ENCODE measurements at regions not wholly inside any gene's neighbourhood (a gene's known extent, or its start where the extent isn't known, plus 50 kb on each side); places are given as distances from the start of the nearest gene placed in this dataset.

DNA sequence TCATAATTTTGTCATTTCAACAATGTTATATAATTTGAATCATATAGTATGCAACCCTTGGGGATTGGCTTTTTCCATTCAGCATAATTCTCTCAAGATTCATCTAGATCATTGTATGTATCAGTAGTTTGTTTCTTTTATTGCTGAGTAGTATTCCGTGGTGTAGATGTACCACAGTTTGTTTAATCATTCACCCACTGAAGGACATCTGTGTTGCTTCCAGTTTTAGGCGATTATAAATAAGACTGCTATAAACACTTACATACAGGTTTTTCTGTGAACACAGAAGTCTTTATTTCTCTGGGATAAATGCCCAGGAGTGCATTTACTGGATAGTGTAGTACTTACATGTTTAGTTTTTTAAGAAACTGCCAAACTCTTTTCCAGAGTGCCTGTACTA is 374.1 kb downstream of the DEPDC1B start:
- Histone ChIP-seq H3K27ac (no peak overlapping the region), H3K27me3 (replicated peaks; ENCODE audit: insufficient read depth) (peaks cover 15% of the 10 kb centered on the region), H2AFZ (no peak overlapping the region), H3K36me3 (ENCODE audit: low read depth) (no peaks in the 10 kb centered on the region), H3K9ac (no peak overlapping the region), H3K79me2 (ENCODE audit: insufficient read depth) (no peaks in the 10 kb centered on the region), H4K20me1 (ENCODE audit: insufficient read depth) (no peaks in the 10 kb centered on the region), H3K4me1 (ENCODE audit: insufficient read depth) (no peaks in the 10 kb centered on the region), H3K4me2 (ENCODE audit: unreplicated experiment) (no peak overlapping the region), H3K9me3 (ENCODE audit: low read depth) (no peaks in the 10 kb centered on the region), H3F3A (ENCODE audit: insufficient read depth) (no peaks in the 10 kb centered on the region), H3K4me3 (no peak overlapping the region), H3K9me2 (ENCODE audit: insufficient read depth) (no peaks in the 10 kb centered on the region)
- WGBS, 2 experiments (ENCODE audit: low coverage in 1 of 2, low lambda C conversion rate in 2 of 2, missing lambda C conversion rate in 2 of 2), result 46 to 56% methylated on average over 2 of the region's 2 CpGs
- TF ChIP-seq EZH2 (IDR thresholded peaks at IDR 0.05; ENCODE audit: insufficient read depth, poor library complexity, severe bottlenecking) (no peak), EZH2phosphoT487 (IDR thresholded peaks at IDR 0.05; ENCODE audit: insufficient read depth, low read depth) (no peak)
- DNase-seq, result no peak
- in situ Hi-C loops (cut with MboI), result no loop called here

DNA sequence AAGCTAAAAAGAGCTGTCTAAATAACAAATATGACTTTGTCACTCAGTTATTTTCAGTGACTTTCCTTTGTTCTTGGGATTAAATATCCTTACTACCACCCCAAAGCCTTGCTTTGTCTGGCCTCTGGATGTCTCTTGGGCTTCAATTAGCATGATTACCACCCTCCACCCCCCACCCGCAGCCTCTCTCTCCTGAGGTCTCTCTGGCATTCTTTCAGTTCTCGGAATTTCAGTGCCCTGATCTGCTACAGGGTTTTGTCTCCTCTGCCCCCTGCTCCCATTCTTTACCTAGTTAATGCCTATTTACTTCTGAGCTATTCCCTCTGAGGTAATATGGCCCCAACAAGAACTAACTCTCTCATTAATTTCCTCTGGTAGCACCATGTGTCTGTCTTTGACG is 376.4 kb downstream of the DEPDC1B start:
- Histone ChIP-seq H3K4me1 (ENCODE audit: insufficient read depth) (no peaks in the 10 kb centered on the region), H2AFZ (no peak overlapping the region), H3K9me2 (ENCODE audit: insufficient read depth) (no peaks in the 10 kb centered on the region), H4K20me1 (ENCODE audit: insufficient read depth) (no peaks in the 10 kb centered on the region), H3K79me2 (ENCODE audit: insufficient read depth) (no peaks in the 10 kb centered on the region), H3K4me2 (ENCODE audit: unreplicated experiment) (no peak overlapping the region), H3K4me3 (no peak overlapping the region), H3K27ac (no peak overlapping the region), H3K36me3 (ENCODE audit: low read depth) (no peaks in the 10 kb centered on the region), H3K27me3 (replicated peaks; ENCODE audit: insufficient read depth) (peaks cover 15% of the 10 kb centered on the region), H3K9me3 (ENCODE audit: low read depth) (no peaks in the 10 kb centered on the region), H3K9ac (no peak overlapping the region), H3F3A (ENCODE audit: insufficient read depth) (no peaks in the 10 kb centered on the region)
- in situ Hi-C loops (cut with MboI), result no loop called here
- TF ChIP-seq EZH2 (IDR thresholded peaks at IDR 0.05; ENCODE audit: insufficient read depth, poor library complexity, severe bottlenecking) (no peak), EZH2phosphoT487 (IDR thresholded peaks at IDR 0.05; ENCODE audit: insufficient read depth, low read depth) (no peak)
- no peak for DNase-seq
- 15 to 24% methylated on average over 3 of the region's 3 CpGs for WGBS, 2 experiments (ENCODE audit: low coverage in 1 of 2, low lambda C conversion rate in 2 of 2, missing lambda C conversion rate in 2 of 2)

DNA sequence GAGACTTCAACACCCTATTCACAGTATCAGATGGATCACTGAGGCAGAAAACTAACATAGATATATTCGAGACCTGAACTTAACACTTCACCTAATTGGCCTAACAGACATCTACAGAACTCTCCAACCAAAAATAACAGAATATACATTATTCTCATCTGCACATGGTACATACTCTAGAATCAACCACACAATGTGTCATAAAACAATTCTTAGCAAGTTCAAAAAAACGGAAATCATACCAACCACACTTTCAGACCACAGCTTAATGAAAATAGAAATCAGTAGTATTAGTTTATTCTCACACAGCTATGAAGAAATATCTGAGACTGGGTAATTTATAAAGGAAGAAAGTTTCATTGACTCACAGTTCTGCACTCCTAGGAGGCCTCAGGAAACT is 387.9 kb downstream of the DEPDC1B start:
- H2AFZ ChIP-seq, result no peak overlapping the region
- TF ChIP-seq EZH2phosphoT487 (IDR thresholded peaks at IDR 0.05; ENCODE audit: insufficient read depth, low read depth) (no peak), EZH2 (IDR thresholded peaks at IDR 0.05; ENCODE audit: insufficient read depth, poor library complexity, severe bottlenecking) (no peak)
- no peaks in the 10 kb centered on the region for H3K9me2 ChIP-seq (ENCODE audit: insufficient read depth)
- WGBS, 2 experiments (ENCODE audit: low coverage in 1 of 2, low lambda C conversion rate in 2 of 2, missing lambda C conversion rate in 2 of 2), result 32 to 53% methylated on average over 2 of the region's 2 CpGs
- no peak overlapping the region for H3K9ac ChIP-seq
- no peak overlapping the region for H3K27ac ChIP-seq
- H4K20me1 ChIP-seq (ENCODE audit: insufficient read depth), result no peaks in the 10 kb centered on the region
- no peaks in the 10 kb centered on the region for H3F3A ChIP-seq (ENCODE audit: insufficient read depth)
- no peaks in the 10 kb centered on the region for H3K36me3 ChIP-seq (ENCODE audit: low read depth)
- in situ Hi-C loops (cut with MboI), result no loop called here
- no peak for DNase-seq
- no peak overlapping the region for H3K4me3 ChIP-seq
- no peaks in the 10 kb centered on the region for H3K4me1 ChIP-seq (ENCODE audit: insufficient read depth)
- no peak overlapping the region for H3K4me2 ChIP-seq (ENCODE audit: unreplicated experiment)
- no peaks in the 10 kb centered on the region for H3K9me3 ChIP-seq (ENCODE audit: low read depth)
- no peaks in the 10 kb centered on the region for H3K79me2 ChIP-seq (ENCODE audit: insufficient read depth)
- peaks cover 7% of the 10 kb centered on the region; the same call in 1 of the 2 replicates for H3K27me3 ChIP-seq (replicated peaks; ENCODE audit: insufficient read depth)

DNA sequence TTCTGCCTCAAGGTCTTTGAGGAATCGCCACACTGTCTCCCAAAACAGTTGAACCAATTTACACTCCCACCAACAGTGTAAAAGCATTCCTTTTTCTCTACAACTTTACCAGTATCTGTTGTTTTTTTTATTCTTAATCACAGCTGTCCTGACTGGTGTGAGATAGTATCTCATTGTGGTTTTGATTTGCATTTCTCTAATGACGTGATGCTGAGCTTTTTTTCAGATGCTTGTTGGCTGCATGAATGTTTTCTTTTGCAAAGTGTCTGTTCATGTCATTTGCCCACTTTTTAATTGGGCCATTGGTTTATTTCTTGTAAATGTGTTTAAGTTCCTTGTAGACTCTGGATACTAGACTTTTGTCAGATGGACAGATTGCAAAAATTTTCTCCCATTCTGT is 400.0 kb downstream of the DEPDC1B start:
- no peaks in the 10 kb centered on the region for H3K9me2 ChIP-seq (ENCODE audit: insufficient read depth)
- no peak overlapping the region for H3K4me3 ChIP-seq
- 44 to 49% methylated on average over 2 of the region's 2 CpGs for WGBS, 2 experiments (ENCODE audit: low coverage in 1 of 2, low lambda C conversion rate in 2 of 2, missing lambda C conversion rate in 2 of 2)
- H2AFZ ChIP-seq, result no peak overlapping the region
- no peaks in the 10 kb centered on the region for H3K27me3 ChIP-seq (replicated peaks; ENCODE audit: insufficient read depth)
- H3F3A ChIP-seq (ENCODE audit: insufficient read depth), result no peaks in the 10 kb centered on the region
- H3K79me2 ChIP-seq (ENCODE audit: insufficient read depth), result no peaks in the 10 kb centered on the region
- no peak for DNase-seq
- H3K9ac ChIP-seq, result no peak overlapping the region
- no peak overlapping the region for H3K4me2 ChIP-seq (ENCODE audit: unreplicated experiment)
- no peak for TF ChIP-seq EZH2phosphoT487 (IDR thresholded peaks at IDR 0.05; ENCODE audit: insufficient read depth, low read depth)
- no peak for TF ChIP-seq EZH2 (IDR thresholded peaks at IDR 0.05; ENCODE audit: insufficient read depth, poor library complexity, severe bottlenecking)
- H3K9me3 ChIP-seq (ENCODE audit: low read depth), result no peaks in the 10 kb centered on the region
- in situ Hi-C loops (cut with MboI), result no loop called here
- H4K20me1 ChIP-seq (ENCODE audit: insufficient read depth), result no peaks in the 10 kb centered on the region
- H3K36me3 ChIP-seq (ENCODE audit: low read depth), result no peaks in the 10 kb centered on the region
- H3K4me1 ChIP-seq (ENCODE audit: insufficient read depth), result no peaks in the 10 kb centered on the region
- no peak overlapping the region for H3K27ac ChIP-seq

DNA sequence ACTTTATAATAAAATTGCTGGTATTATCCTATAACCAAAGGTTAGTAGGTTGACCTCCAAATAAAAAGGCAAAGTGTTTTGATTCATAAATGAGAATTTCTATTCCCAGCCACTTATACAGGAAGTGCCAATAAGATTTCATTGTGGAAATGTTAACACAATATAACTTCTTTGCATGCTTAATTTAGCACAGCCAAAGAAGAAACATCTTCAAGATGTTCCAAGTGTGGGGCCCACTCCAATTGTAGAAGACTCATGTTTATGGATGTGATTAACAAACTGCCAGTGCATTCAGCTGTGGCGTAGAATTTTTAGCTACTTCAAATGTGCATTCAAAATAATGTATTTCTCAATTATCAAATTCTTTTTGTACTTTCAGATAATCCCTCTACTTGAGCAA is 402.3 kb downstream of the DEPDC1B start:
- Histone ChIP-seq H3K9ac (no peak overlapping the region), H3K79me2 (ENCODE audit: insufficient read depth) (no peaks in the 10 kb centered on the region), H2AFZ (no peak overlapping the region), H3K4me3 (no peak overlapping the region), H3K27me3 (replicated peaks; ENCODE audit: insufficient read depth) (no peaks in the 10 kb centered on the region), H3K9me2 (ENCODE audit: insufficient read depth) (no peaks in the 10 kb centered on the region), H3K4me2 (ENCODE audit: unreplicated experiment) (no peak overlapping the region), H3K27ac (no peak overlapping the region), H3K36me3 (ENCODE audit: low read depth) (no peaks in the 10 kb centered on the region), H3K4me1 (ENCODE audit: insufficient read depth) (no peaks in the 10 kb centered on the region), H3F3A (ENCODE audit: insufficient read depth) (no peaks in the 10 kb centered on the region), H4K20me1 (ENCODE audit: insufficient read depth) (no peaks in the 10 kb centered on the region), H3K9me3 (ENCODE audit: low read depth) (no peaks in the 10 kb centered on the region)
- 0 to 17% methylated on average over 1 of the region's 1 CpG for WGBS, 2 experiments (ENCODE audit: low coverage in 1 of 2, low lambda C conversion rate in 2 of 2, missing lambda C conversion rate in 2 of 2)
- DNase-seq, result no peak
- in situ Hi-C loops (cut with MboI), result no loop called here
- TF ChIP-seq EZH2phosphoT487 (IDR thresholded peaks at IDR 0.05; ENCODE audit: insufficient read depth, low read depth) (no peak), EZH2 (IDR thresholded peaks at IDR 0.05; ENCODE audit: insufficient read depth, poor library complexity, severe bottlenecking) (no peak)

All from GM23248 (cell line).